ENCODE measurements at regions not wholly inside any gene's neighbourhood (a gene's known extent, or its start where the extent isn't known, plus 50 kb on each side); places are given as distances from the start of the nearest gene placed in this dataset.
A peak's percentile ranks its signal among the peaks of the same experiment; 100 is the strongest.

DNA sequence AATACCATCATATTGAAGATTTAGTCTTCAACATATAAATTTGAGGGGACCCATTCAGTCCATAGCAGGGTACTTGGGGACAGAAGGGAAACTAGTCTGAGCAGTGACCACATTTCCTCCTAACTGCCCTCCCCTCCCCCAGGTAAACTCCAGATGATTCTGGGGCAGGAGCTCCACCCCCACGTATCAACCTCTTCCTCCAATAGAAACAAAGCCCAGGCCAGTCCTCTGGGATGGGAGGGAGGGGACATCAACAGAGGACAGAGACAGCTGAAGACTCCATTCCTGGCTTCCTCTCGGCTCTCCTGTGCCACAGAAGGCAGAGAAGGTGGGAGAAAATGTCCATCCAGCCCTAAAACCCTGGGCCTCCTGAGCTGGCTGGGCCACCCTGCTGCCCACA lies 85.0 kb upstream of the TOP1 start:
- Histone ChIP-seq H3K4me3 (ENCODE audit: extremely low read depth in 1 of 4, insufficient read depth in 2 of 4, low read depth in 3 of 4, low read length in 4 of 4) (no peak overlapping the region), H2BK12ac (ENCODE audit: low read depth, low read length) (no peak overlapping the region; the same call in 1 of the 2 replicates), H3K9me3 (ENCODE audit: insufficient read depth in 2 of 2, low read depth in 1 of 2, low read length in 1 of 2) (no peaks in the 10 kb centered on the region), H3K4me1 (replicated peaks in 1 of 4; ENCODE audit: control insufficient read depth in 3 of 4, insufficient read depth in 4 of 4, low read length in 3 of 4) (peaks cover 0 to 3% (median 2%) of the 10 kb centered on the region in 4 experiments; a peak in 3 of 7 replicates), H2BK20ac (ENCODE audit: low read length) (no peak overlapping the region), H2AK5ac (ENCODE audit: low read depth, low read length) (no peak overlapping the region), H3K4ac (replicated peaks; ENCODE audit: insufficient read length, low read depth, low read length) (no peak overlapping the region), H4K5ac (ENCODE audit: insufficient read length, low read depth, low read length) (no peak overlapping the region), H4K8ac (ENCODE audit: extremely low read depth, insufficient read depth, low read length) (peak overlapping the region; percentile 15; the same call in 1 of the 2 replicates), H3K56ac (replicated peaks; ENCODE audit: insufficient read length, low read depth, low read length) (no peak overlapping the region), H3K36me3 (ENCODE audit: control insufficient read depth in 2 of 4, insufficient read depth in 4 of 4, low read length in 3 of 4) (no peaks in the 10 kb centered on the region), H3K23ac (ENCODE audit: insufficient read length) (no peak overlapping the region), H3K23me2 (ENCODE audit: low read depth, low read length) (no peaks in the 10 kb centered on the region), H3K18ac (ENCODE audit: extremely low read depth, low read length) (no peak overlapping the region), H2BK15ac (ENCODE audit: low read length) (no peak overlapping the region), H3K9ac (replicated peaks in 1 of 4; ENCODE audit: extremely low read depth in 1 of 4, low read depth in 3 of 4, low read length in 3 of 4) (no peak overlapping the region), H3K79me2 (ENCODE audit: control insufficient read depth in 1 of 2, insufficient read depth in 2 of 2, low read length in 2 of 2) (no peaks in the 10 kb centered on the region), H2BK5ac (ENCODE audit: low read depth, low read length) (no peak overlapping the region), H4K91ac (replicated peaks; ENCODE audit: insufficient read length, low read length) (no peak overlapping the region), H2BK120ac (replicated peaks; ENCODE audit: low read depth, low read length) (no peak overlapping the region), H2AFZ (ENCODE audit: low read length) (no peak overlapping the region), H3K14ac (ENCODE audit: insufficient read length) (no peak overlapping the region), H4K20me1 (replicated peaks in 1 of 2; ENCODE audit: control insufficient read depth in 1 of 2, insufficient read depth in 2 of 2, low read length in 2 of 2) (no peaks in the 10 kb centered on the region), H3K27me3 (replicated peaks in 1 of 4; ENCODE audit: control insufficient read depth in 3 of 4, extremely low read depth in 1 of 4, insufficient read depth in 3 of 4, low read length in 3 of 4) (no peaks in the 10 kb centered on the region; a peak in 2 of 7 replicates), H3K4me2 (ENCODE audit: insufficient read depth in 1 of 2, low read depth in 2 of 2, low read length in 2 of 2) (no peak overlapping the region), H3K27ac (ENCODE audit: low read depth, low read length) (no peak overlapping the region), H3K79me1 (ENCODE audit: low read depth, low read length) (no peaks in the 10 kb centered on the region)
- POLR2A ChIA-PET (ENCODE audit: partially characterized antibody), result no interaction called here
- CTCF ChIA-PET (ENCODE audit: partially characterized antibody), result interaction anchor here (1.0 to 5.2 kb wide), 12 partner anchors 10 to 237 kb away, joined by 3 to 50 read pairs (median 4); no protein-coding TSS in a partner anchor
- DNase-seq (ENCODE audit: low read depth in 1 of 2, low spot score in 2 of 2) (no peak), FAIRE-seq (no peak)
- no peak for TF ChIP-seq CHD1 (IDR thresholded peaks at IDR 0.05; ENCODE audit: low read depth, low read length)
- 72% methylated on average over 2 of the region's 2 CpGs; no CpG with 5 or more reads in 1 of the 2 experiments for WGBS, 2 experiments (ENCODE audit: extremely low coverage in 1 of 2, insufficient coverage in 1 of 2, insufficient read length in 1 of 2, insufficient replicate concordance in 2 of 2, low coverage in 1 of 2, low lambda C conversion rate in 2 of 2, missing lambda C conversion rate in 1 of 2)
